ENCODE measurements at regions not wholly inside any gene's neighbourhood (a gene's known extent, or its start where the extent isn't known, plus 50 kb on each side); places are given as distances from the start of the nearest gene placed in this dataset.

DNA sequence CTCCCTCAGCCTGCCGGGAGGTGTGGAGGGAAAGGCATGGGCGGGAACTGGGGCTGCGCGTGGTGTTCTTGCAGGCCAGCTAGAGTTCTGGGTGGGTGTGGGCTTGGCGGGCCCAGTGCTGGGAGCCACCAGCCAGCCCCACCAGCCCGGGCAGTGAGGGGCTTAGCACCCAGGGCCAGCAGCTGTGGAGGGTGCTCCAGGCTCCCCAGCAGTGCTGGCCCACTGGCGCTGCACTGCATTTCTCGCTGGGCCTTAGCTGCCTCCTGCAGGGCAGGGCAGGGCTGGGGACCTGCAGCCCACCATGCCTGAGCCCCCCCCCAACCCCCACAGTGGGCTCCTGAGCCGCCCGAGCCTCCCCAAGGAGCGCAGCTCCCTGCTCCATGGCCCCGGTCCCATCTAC lies 304.2 kb downstream of the KCNA4 start:
- no peak for DNase-seq
- intact Hi-C loops (cut with DNase I), result no loop called here
- WGBS, 2 donors, result 86 to 100% methylated on average over 3 to 4 of the region's 12 CpGs

DNA sequence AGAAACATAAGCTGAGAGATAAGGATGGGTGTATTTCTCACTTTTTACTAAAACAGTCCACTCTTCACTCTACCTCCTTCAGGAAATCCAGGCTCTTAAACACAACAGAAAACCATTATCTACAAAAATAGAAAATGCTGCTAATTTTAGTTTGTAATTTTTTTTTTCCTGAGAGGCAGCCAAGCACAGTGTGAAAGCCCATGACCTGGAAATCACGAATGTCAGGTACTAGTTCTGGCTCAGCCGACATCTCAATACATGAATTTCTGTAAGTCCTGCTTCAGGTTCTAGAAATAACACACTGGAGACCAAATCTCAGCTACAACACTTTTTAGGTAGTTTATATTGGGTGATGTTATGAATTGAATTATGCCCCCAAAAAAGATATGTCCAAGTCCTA lies 308.9 kb downstream of the KCNA4 start:
- Histone ChIP-seq H3K27ac (no peak overlapping the region), H3K9me3 (no peaks in the 10 kb centered on the region), H3K4me3 (replicated peaks in 1 of 3) (no peak overlapping the region), H3K36me3 (no peaks in the 10 kb centered on the region), H3K27me3 (no peaks in the 10 kb centered on the region), H3K4me1 (no peaks in the 10 kb centered on the region)
- TF ChIP-seq POLR2A (IDR thresholded peaks at IDR 0.05), result no peak
- TF ChIP-seq, protein P1, sequence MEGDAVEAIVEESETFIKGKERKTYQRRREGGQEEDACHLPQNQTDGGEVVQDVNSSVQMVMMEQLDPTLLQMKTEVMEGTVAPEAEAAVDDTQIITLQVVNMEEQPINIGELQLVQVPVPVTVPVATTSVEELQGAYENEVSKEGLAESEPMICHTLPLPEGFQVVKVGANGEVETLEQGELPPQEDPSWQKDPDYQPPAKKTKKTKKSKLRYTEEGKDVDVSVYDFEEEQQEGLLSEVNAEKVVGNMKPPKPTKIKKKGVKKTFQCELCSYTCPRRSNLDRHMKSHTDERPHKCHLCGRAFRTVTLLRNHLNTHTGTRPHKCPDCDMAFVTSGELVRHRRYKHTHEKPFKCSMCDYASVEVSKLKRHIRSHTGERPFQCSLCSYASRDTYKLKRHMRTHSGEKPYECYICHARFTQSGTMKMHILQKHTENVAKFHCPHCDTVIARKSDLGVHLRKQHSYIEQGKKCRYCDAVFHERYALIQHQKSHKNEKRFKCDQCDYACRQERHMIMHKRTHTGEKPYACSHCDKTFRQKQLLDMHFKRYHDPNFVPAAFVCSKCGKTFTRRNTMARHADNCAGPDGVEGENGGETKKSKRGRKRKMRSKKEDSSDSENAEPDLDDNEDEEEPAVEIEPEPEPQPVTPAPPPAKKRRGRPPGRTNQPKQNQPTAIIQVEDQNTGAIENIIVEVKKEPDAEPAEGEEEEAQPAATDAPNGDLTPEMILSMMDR (IDR thresholded peaks at IDR 0.05), result no peak
- no peak for DNase-seq
- intact Hi-C loops (cut with DNase I), result no loop called here
- 42 to 56% methylated on average over 2 of the region's 2 CpGs for WGBS, 2 donors

More for the DNA sequence above, 304.2 kb downstream of the KCNA4 start:
- H3K4me3 ChIP-seq (replicated peaks in 1 of 3), result no peak overlapping the region
- H3K27me3 ChIP-seq, result no peaks in the 10 kb centered on the region
- no peak overlapping the region for H3K27ac ChIP-seq
- H3K36me3 ChIP-seq, result no peaks in the 10 kb centered on the region
- TF ChIP-seq POLR2A (IDR thresholded peaks at IDR 0.05), result no peak
- TF ChIP-seq, protein P1 (IDR thresholded peaks at IDR 0.05), result no peak
- no peaks in the 10 kb centered on the region for H3K9me3 ChIP-seq
- H3K4me1 ChIP-seq, result no peaks in the 10 kb centered on the region

DNA sequence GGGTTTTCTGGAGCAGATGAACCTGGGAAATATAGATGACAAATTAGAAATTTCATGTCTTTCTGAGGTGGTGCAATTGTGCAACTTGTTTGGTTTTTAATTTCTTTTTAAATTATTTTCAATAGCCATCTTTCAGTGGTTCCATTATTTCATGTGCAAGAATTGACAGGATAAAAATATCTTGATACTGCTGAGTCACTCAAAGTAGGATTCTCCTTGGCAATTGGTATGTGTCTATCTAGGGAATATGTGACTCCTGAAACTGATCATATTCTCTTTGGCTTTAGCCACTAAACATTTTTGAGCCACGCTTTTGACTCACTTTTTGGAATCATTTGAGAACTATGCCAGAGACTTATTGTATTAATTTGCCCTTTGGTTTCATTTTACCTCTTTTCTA lies 331.5 kb downstream of the KCNA4 start:
- intact Hi-C loops (cut with DNase I), result no loop called here
- H3K27ac ChIP-seq, result no peak overlapping the region
- no peaks in the 10 kb centered on the region for H3K36me3 ChIP-seq
- H3K9me3 ChIP-seq, result no peaks in the 10 kb centered on the region
- no peak for TF ChIP-seq POLR2A (IDR thresholded peaks at IDR 0.05)
- TF ChIP-seq, protein P1 (IDR thresholded peaks at IDR 0.05), result no peak
- no peaks in the 10 kb centered on the region for H3K27me3 ChIP-seq
- WGBS, 2 donors, result 83 to 84% methylated on average over 1 of the region's 1 CpG
- H3K4me3 ChIP-seq (replicated peaks in 1 of 3), result no peak overlapping the region
- no peaks in the 10 kb centered on the region for H3K4me1 ChIP-seq
- no peak for DNase-seq

DNA sequence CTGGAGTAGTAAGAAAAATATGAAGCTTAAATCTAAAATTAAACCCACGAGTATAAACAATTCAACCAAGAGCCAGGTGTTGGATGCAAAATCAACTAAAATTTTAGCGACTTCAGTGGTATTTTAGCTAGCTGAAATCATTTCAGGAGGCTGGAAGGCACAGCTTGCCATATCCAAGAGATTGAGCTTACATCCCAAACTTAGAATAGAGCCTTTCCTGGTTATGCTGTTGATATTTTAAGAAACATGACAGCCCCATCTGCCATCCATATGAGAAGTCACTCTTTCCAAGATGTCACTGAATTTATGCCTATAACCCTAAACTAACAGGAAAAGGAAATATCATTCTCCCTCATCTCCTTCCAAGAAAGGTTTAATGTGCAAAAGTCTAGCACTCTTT lies 334.0 kb downstream of the KCNA4 start:
- intact Hi-C loops (cut with DNase I), result no loop called here
- WGBS, 2 donors, result 63 to 71% methylated on average over 2 of the region's 2 CpGs

DNA sequence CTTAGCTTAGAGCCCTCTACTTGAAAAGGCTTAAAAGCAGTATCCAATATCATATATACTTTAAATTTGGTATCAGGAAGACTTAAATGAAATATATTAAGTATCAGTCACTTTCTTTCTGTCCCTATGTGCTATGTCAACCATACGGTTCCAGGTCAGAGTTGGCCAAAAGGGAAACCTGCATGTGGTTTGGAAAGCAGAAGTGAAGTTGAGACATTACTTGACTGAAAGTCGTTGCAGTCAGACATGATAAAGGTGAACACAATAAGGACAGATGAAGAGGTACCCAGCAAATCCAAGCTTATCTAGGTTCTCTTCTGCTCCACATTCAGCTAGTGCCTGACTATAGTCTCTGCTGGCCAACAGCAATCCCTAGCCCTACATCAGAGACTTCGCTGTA lies 336.8 kb downstream of the KCNA4 start:
- no peak for TF ChIP-seq POLR2A (IDR thresholded peaks at IDR 0.05)
- H3K27me3 ChIP-seq, result no peaks in the 10 kb centered on the region
- WGBS, 2 donors, result 86 to 88% methylated on average over 3 of the region's 3 CpGs
- no peak for DNase-seq
- no peaks in the 10 kb centered on the region for H3K9me3 ChIP-seq
- no peak overlapping the region for H3K4me3 ChIP-seq (replicated peaks in 1 of 3)
- H3K36me3 ChIP-seq, result no peaks in the 10 kb centered on the region
- H3K4me1 ChIP-seq, result no peaks in the 10 kb centered on the region
- intact Hi-C loops (cut with DNase I), result no loop called here
- H3K27ac ChIP-seq, result no peak overlapping the region

More for the DNA sequence above, 334.0 kb downstream of the KCNA4 start:
- Histone ChIP-seq H3K4me3 (replicated peaks in 1 of 3) (no peak overlapping the region), H3K4me1 (no peaks in the 10 kb centered on the region), H3K9me3 (no peaks in the 10 kb centered on the region), H3K27ac (no peak overlapping the region), H3K27me3 (no peaks in the 10 kb centered on the region), H3K36me3 (no peaks in the 10 kb centered on the region)
- DNase-seq, result no peak
- no peak for TF ChIP-seq POLR2A (IDR thresholded peaks at IDR 0.05)
- TF ChIP-seq, protein P1 (IDR thresholded peaks at IDR 0.05), result no peak

DNA sequence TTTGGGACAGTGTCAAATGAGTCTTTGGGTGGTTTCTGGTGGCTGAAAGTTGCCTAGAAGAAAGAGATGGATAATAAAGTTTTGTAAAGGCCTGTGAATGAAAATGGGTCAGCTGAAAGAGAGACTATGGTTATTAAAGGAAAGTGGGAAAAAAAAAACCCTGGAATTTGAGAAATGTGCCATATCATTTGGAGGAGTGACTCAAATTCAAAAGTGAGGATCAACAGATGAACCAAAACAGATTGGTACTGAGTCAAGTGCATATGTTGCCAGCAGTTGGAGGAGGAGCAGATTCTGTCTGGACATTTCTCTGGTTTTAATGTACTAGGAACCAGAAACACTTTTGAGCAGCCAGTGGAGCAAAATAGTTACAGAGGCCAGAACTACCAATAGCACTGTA lies 339.8 kb downstream of the KCNA4 start:
- no peak for TF ChIP-seq POLR2A (IDR thresholded peaks at IDR 0.05)
- TF ChIP-seq, protein P1 (IDR thresholded peaks at IDR 0.05), result no peak
- intact Hi-C loops (cut with DNase I), result no loop called here

More for the DNA sequence above, 339.8 kb downstream of the KCNA4 start:
- no peak for DNase-seq
- Histone ChIP-seq H3K4me3 (replicated peaks in 1 of 3) (no peak overlapping the region), H3K9me3 (no peaks in the 10 kb centered on the region), H3K27me3 (no peaks in the 10 kb centered on the region), H3K36me3 (no peaks in the 10 kb centered on the region), H3K27ac (no peak overlapping the region), H3K4me1 (no peaks in the 10 kb centered on the region)

Data from thyroid gland (tissue), 4 donors.